HS-5 (cell line): ENCODE measurements at regions not wholly inside any gene's neighbourhood (a gene's known extent, or its start where the extent isn't known, plus 50 kb on each side); places are given as distances from the start of the nearest gene placed in this dataset.

Experiments used
- DNase-seq: peaks from one replicate; pipeline ENCODE4 v3.0.0-alpha.2; 2012; ENCODE audit warnings: low read depth

- no peak for DNase-seq
These were observed 73.3 kb downstream of the RFC3 start for GRCh38 chr13:33891196-33891742.

GRCh38 chr13:33893559-33893958 lies 75.6 kb downstream of the RFC3 start:
- no peak for DNase-seq

GRCh38 chr13:33904431-33904830 lies 86.5 kb downstream of the RFC3 start:
- DNase-seq: no peak

- DNase-seq: no peak
These were observed 90.2 kb downstream of the RFC3 start for GRCh38 chr13:33908116-33908515.

- no peak for DNase-seq
These were observed 92.3 kb downstream of the RFC3 start for GRCh38 chr13:33910255-33910654.

GRCh38 chr13:33911521-33911920 lies 93.6 kb downstream of the RFC3 start:
- no peak for DNase-seq

- no peak for DNase-seq
These were observed 95.9 kb downstream of the RFC3 start for GRCh38 chr13:33913829-33914228.

GRCh38 chr13:33917190-33917589 lies 99.2 kb downstream of the RFC3 start:
- no peak for DNase-seq

- DNase-seq: peak; percentile 31
These were observed 100.4 kb downstream of the RFC3 start for GRCh38 chr13:33918199-33918932.

- DNase-seq: no peak
These were observed 101.2 kb downstream of the RFC3 start for GRCh38 chr13:33919120-33919519.

GRCh38 chr13:33925563-33925962 lies 107.6 kb downstream of the RFC3 start:
- DNase-seq: no peak

GRCh38 chr13:33927315-33927714 lies 109.4 kb downstream of the RFC3 start:
- no peak for DNase-seq

GRCh38 chr13:33931397-33932311 lies 113.7 kb downstream of the RFC3 start:
- DNase-seq: no peak

GRCh38 chr13:33932769-33933406 lies 114.9 kb downstream of the RFC3 start:
- DNase-seq: no peak

GRCh38 chr13:33933810-33934209 lies 115.9 kb downstream of the RFC3 start:
- DNase-seq: no peak

GRCh38 chr13:33934343-33934742 lies 116.4 kb downstream of the RFC3 start:
- DNase-seq: no peak

GRCh38 chr13:33934951-33935371 lies 117.0 kb downstream of the RFC3 start:
- DNase-seq: no peak

- DNase-seq: no peak
These were observed 118.0 kb downstream of the RFC3 start for GRCh38 chr13:33935969-33936368.

GRCh38 chr13:33937373-33938098 lies 119.6 kb downstream of the RFC3 start:
- no peak for DNase-seq

- no peak for DNase-seq
These were observed 122.3 kb downstream of the RFC3 start for GRCh38 chr13:33940256-33940655.

GRCh38 chr13:33940898-33941297 lies 122.9 kb downstream of the RFC3 start:
- DNase-seq: no peak

GRCh38 chr13:33945477-33945876 lies 127.5 kb downstream of the RFC3 start:
- DNase-seq: no peak
